ENCODE measurements at regions not wholly inside any gene's neighbourhood (a gene's known extent, or its start where the extent isn't known, plus 50 kb on each side); places are given as distances from the start of the nearest gene placed in this dataset.

- DNase-seq (ENCODE audit: low spot score): no peak
Observed at GRCh38 chr2:65647249-65647842, 214.9 kb upstream of the SPRED2 start.

- DNase-seq (ENCODE audit: low spot score): no peak
Observed at GRCh38 chr2:65640793-65641103, 208.3 kb upstream of the SPRED2 start.

- no peak for DNase-seq (ENCODE audit: low spot score)
Observed at GRCh38 chr2:65639156-65639864, 206.9 kb upstream of the SPRED2 start.

- DNase-seq (ENCODE audit: low spot score): no peak
Observed at GRCh38 chr2:65638443-65638842, 206.0 kb upstream of the SPRED2 start.

GRCh38 chr2:65636813-65637483 is 204.5 kb upstream of the SPRED2 start:
- DNase-seq (ENCODE audit: low spot score): no peak

GRCh38 chr2:65636024-65636423 is 203.6 kb upstream of the SPRED2 start:
- no peak for DNase-seq (ENCODE audit: low spot score)

- DNase-seq (ENCODE audit: low spot score): no peak
Observed at GRCh38 chr2:65634304-65634703, 201.9 kb upstream of the SPRED2 start.

- no peak for DNase-seq (ENCODE audit: low spot score)
Observed at GRCh38 chr2:65630643-65631042, 198.2 kb upstream of the SPRED2 start.

GRCh38 chr2:65628156-65628555 is 195.8 kb upstream of the SPRED2 start:
- DNase-seq (ENCODE audit: low spot score): no peak

GRCh38 chr2:65626831-65627230 is 194.4 kb upstream of the SPRED2 start:
- no peak for DNase-seq (ENCODE audit: low spot score)

- DNase-seq (ENCODE audit: low spot score): no peak
Observed at GRCh38 chr2:65625982-65626381, 193.6 kb upstream of the SPRED2 start.

- DNase-seq (ENCODE audit: low spot score): no peak
Observed at GRCh38 chr2:65622951-65623535, 190.6 kb upstream of the SPRED2 start.

GRCh38 chr2:65622499-65622898 is 190.1 kb upstream of the SPRED2 start:
- no peak for DNase-seq (ENCODE audit: low spot score)

GRCh38 chr2:65620524-65620923 is 188.1 kb upstream of the SPRED2 start:
- no peak for DNase-seq (ENCODE audit: low spot score)

- DNase-seq (ENCODE audit: low spot score): no peak
Observed at GRCh38 chr2:65620026-65620425, 187.6 kb upstream of the SPRED2 start.

- no peak for DNase-seq (ENCODE audit: low spot score)
Observed at GRCh38 chr2:65615602-65616001, 183.2 kb upstream of the SPRED2 start.

GRCh38 chr2:65613968-65614555 is 181.7 kb upstream of the SPRED2 start:
- no peak for DNase-seq (ENCODE audit: low spot score)

- DNase-seq (ENCODE audit: low spot score): no peak
Observed at GRCh38 chr2:65611488-65611887, 179.1 kb upstream of the SPRED2 start.

- no peak for DNase-seq (ENCODE audit: low spot score)
Observed at GRCh38 chr2:65608916-65609315, 176.5 kb upstream of the SPRED2 start.

GRCh38 chr2:65608466-65608865 is 176.1 kb upstream of the SPRED2 start:
- no peak for DNase-seq (ENCODE audit: low spot score)

- no peak for DNase-seq (ENCODE audit: low spot score)
Observed at GRCh38 chr2:65607662-65608305, 175.4 kb upstream of the SPRED2 start.

- DNase-seq (ENCODE audit: low spot score): no peak
Observed at GRCh38 chr2:65605743-65606058, 173.3 kb upstream of the SPRED2 start.
